BJ (cell line): ENCODE measurements at regions not wholly inside any gene's neighbourhood (a gene's known extent, or its start where the extent isn't known, plus 50 kb on each side); places are given as distances from the start of the nearest gene placed in this dataset.

ENCODE experiments used
- CTCF ChIA-PET: fragments of 350-600 bp; formaldehyde crosslinking; extraction: SDS; loops from one replicate; lab custom pipeline; 2021; ENCODE audit warnings: antibody characterized with exemption, inconsistent platforms; lab: Yijun Ruan, JAX
- POLR2A ChIA-PET: fragments of 300-600 bp; sonication (Branson Sonifier 250); formaldehyde crosslinking; extraction: SDS; loops from one replicate; lab custom pipeline; 2021; ENCODE audit warnings: antibody characterized with exemption; lab: Charles Lee
- DNase-seq: peaks from one replicate; pipeline ENCODE4 v3.0.0-alpha.2; 2011; ENCODE audit warnings: low read depth
- H3K27me3 ChIP-seq: 2 replicates; pipeline ENCODE4 v1.6.0; 2011; ENCODE audit warnings: low read length; ENCODE audit not compliant: control insufficient read depth, insufficient read depth
- H3K36me3 ChIP-seq: 2 replicates; pipeline ENCODE4 v1.5.1; 2011; ENCODE audit warnings: low read length; ENCODE audit not compliant: control insufficient read depth, insufficient read depth
- H3K4me3 ChIP-seq: 2 replicates; pipeline ENCODE4 v1.5.1; 2011; ENCODE audit warnings: low read depth, mild to moderate bottlenecking, control low read depth, low read length
- CTCF ChIP-seq: IDR thresholded peaks from 2 replicates; pipeline ENCODE4 v1.5.1; 2011; ENCODE audit warnings: low read depth, mild to moderate bottlenecking, control low read depth, inconsistent platforms, low read length, moderate library complexity; ENCODE audit not compliant: insufficient read depth

- DNase-seq, result no peak
- POLR2A ChIA-PET, result no interaction called here
- TF ChIP-seq CTCF, result no peak
- H3K4me3 ChIP-seq, result no peak overlapping the region
- H3K27me3 ChIP-seq, result no peaks in the 10 kb centered on the region
- H3K36me3 ChIP-seq, result no peaks in the 10 kb centered on the region
- CTCF ChIA-PET, result no interaction called here
Measured at GRCh38 chr4:62133101-62133897, 933.2 kb downstream of the ADGRL3 start.

DNA sequence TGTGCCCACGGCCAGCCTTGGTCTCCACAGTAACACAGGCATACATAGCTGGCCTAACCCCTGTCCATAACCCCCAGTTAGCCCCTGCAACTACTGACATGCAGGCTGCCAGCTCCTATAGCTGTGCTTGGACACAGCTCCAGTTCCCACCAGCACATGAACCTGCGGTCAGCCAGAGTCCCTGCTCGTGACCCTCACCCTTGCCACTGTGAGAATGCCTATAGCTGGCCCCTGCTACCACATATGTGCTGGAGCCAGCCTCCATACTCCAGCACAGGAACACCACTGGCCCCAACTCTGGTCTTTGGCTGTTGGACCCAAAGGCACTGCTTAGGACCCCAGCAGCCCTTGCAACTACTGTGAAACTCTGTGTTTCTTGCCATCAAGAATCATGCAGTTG lies 930.9 kb downstream of the ADGRL3 start:
- CTCF ChIA-PET, result no interaction called here
- no peaks in the 10 kb centered on the region for H3K36me3 ChIP-seq
- TF ChIP-seq CTCF, result no peak

GRCh38 chr4:62130637-62131036 lies 930.5 kb downstream of the ADGRL3 start:
- DNase-seq, result no peak
- CTCF ChIA-PET, result no interaction called here
- H3K4me3 ChIP-seq, result no peak overlapping the region
- POLR2A ChIA-PET, result no interaction called here
- no peaks in the 10 kb centered on the region for H3K36me3 ChIP-seq
- H3K27me3 ChIP-seq, result no peaks in the 10 kb centered on the region
- no peak for TF ChIP-seq CTCF

More for the DNA sequence above, 930.9 kb downstream of the ADGRL3 start:
- Histone ChIP-seq H3K27me3 (no peaks in the 10 kb centered on the region), H3K4me3 (no peak overlapping the region)
- no peak for DNase-seq
- POLR2A ChIA-PET, result no interaction called here

- Histone ChIP-seq H3K4me3 (no peak overlapping the region), H3K36me3 (no peaks in the 10 kb centered on the region), H3K27me3 (no peaks in the 10 kb centered on the region)
- DNase-seq, result no peak
- POLR2A ChIA-PET, result no interaction called here
- TF ChIP-seq CTCF, result no peak
- CTCF ChIA-PET, result no interaction called here
Measured at GRCh38 chr4:62130230-62130629, 930.1 kb downstream of the ADGRL3 start.
